ENCODE measurements at regions not wholly inside any gene's neighbourhood (a gene's known extent, or its start where the extent isn't known, plus 50 kb on each side); places are given as distances from the start of the nearest gene placed in this dataset.

- TF ChIP-seq, protein P1, sequence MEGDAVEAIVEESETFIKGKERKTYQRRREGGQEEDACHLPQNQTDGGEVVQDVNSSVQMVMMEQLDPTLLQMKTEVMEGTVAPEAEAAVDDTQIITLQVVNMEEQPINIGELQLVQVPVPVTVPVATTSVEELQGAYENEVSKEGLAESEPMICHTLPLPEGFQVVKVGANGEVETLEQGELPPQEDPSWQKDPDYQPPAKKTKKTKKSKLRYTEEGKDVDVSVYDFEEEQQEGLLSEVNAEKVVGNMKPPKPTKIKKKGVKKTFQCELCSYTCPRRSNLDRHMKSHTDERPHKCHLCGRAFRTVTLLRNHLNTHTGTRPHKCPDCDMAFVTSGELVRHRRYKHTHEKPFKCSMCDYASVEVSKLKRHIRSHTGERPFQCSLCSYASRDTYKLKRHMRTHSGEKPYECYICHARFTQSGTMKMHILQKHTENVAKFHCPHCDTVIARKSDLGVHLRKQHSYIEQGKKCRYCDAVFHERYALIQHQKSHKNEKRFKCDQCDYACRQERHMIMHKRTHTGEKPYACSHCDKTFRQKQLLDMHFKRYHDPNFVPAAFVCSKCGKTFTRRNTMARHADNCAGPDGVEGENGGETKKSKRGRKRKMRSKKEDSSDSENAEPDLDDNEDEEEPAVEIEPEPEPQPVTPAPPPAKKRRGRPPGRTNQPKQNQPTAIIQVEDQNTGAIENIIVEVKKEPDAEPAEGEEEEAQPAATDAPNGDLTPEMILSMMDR (IDR thresholded peaks at IDR 0.05): no peak
- no peak for TF ChIP-seq POLR2A (IDR thresholded peaks at IDR 0.05)
Observed at GRCh38 chrY:21174697-21175463, 336.3 kb upstream of the RBMY1B start.

All from Peyer's patch (tissue), 4 donors.